ENCODE measurements at regions not wholly inside any gene's neighbourhood (a gene's known extent, or its start where the extent isn't known, plus 50 kb on each side); places are given as distances from the start of the nearest gene placed in this dataset.

DNA sequence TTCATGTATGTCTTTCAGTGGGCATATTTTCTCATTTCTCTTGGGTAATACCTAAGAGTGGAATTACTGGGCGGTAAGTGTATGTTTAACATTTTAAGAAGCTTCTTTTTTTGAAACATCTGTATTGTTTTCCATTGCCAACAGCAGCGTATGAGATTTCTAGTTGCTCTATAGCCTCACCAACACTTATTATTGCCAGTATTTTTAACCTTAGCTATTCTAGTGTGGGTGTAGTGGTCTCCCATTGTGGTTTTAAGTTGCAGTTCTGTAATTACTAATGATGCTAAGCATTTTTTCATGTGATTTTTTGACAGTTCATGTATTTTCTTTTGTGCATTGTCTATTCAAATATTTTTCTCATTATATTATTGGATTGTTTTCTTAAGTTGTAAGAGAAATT, 101.9 kb upstream of the EEA1 start:
- TF ChIP-seq, protein P1, sequence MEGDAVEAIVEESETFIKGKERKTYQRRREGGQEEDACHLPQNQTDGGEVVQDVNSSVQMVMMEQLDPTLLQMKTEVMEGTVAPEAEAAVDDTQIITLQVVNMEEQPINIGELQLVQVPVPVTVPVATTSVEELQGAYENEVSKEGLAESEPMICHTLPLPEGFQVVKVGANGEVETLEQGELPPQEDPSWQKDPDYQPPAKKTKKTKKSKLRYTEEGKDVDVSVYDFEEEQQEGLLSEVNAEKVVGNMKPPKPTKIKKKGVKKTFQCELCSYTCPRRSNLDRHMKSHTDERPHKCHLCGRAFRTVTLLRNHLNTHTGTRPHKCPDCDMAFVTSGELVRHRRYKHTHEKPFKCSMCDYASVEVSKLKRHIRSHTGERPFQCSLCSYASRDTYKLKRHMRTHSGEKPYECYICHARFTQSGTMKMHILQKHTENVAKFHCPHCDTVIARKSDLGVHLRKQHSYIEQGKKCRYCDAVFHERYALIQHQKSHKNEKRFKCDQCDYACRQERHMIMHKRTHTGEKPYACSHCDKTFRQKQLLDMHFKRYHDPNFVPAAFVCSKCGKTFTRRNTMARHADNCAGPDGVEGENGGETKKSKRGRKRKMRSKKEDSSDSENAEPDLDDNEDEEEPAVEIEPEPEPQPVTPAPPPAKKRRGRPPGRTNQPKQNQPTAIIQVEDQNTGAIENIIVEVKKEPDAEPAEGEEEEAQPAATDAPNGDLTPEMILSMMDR (IDR thresholded peaks at IDR 0.05) = no peak
- TF ChIP-seq POLR2AphosphoS5 (IDR thresholded peaks at IDR 0.05) = no peak

All from breast epithelium (tissue), 3 donors.